ENCODE measurements at regions not wholly inside any gene's neighbourhood (a gene's known extent, or its start where the extent isn't known, plus 50 kb on each side); places are given as distances from the start of the nearest gene placed in this dataset.

DNA sequence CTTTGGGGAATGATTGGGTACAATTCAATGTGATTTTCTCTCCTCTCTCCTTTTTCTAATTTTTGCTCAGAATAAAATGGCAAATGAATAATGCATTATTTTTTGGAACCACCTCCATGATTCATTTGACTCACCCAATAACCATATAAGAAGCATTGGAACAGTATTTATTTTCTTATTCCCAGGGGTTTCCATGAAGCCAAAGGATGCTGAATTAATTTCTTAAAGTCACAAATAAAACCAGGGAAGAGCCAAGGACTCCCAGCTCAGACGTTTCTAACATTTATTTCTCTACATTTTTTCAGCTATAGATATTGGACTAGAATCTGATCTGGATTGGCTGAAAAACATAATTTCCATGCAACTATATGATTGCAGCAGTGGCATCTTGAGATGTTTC lies 735.2 kb upstream of the ANKRD30A start:
- in situ Hi-C loops (cut with HindIII; ENCODE audit: low sequenced_read_pairs), result no loop called here
- no peak overlapping the region for H3K4me3 ChIP-seq (ENCODE audit: low read depth, low read length)
- no peak for DNase-seq (ENCODE audit: low read depth)
- TF ChIP-seq, protein P1, sequence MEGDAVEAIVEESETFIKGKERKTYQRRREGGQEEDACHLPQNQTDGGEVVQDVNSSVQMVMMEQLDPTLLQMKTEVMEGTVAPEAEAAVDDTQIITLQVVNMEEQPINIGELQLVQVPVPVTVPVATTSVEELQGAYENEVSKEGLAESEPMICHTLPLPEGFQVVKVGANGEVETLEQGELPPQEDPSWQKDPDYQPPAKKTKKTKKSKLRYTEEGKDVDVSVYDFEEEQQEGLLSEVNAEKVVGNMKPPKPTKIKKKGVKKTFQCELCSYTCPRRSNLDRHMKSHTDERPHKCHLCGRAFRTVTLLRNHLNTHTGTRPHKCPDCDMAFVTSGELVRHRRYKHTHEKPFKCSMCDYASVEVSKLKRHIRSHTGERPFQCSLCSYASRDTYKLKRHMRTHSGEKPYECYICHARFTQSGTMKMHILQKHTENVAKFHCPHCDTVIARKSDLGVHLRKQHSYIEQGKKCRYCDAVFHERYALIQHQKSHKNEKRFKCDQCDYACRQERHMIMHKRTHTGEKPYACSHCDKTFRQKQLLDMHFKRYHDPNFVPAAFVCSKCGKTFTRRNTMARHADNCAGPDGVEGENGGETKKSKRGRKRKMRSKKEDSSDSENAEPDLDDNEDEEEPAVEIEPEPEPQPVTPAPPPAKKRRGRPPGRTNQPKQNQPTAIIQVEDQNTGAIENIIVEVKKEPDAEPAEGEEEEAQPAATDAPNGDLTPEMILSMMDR (IDR thresholded peaks at IDR 0.05; ENCODE audit: low read depth, low read length, missing control alignments), result no peak

DNA sequence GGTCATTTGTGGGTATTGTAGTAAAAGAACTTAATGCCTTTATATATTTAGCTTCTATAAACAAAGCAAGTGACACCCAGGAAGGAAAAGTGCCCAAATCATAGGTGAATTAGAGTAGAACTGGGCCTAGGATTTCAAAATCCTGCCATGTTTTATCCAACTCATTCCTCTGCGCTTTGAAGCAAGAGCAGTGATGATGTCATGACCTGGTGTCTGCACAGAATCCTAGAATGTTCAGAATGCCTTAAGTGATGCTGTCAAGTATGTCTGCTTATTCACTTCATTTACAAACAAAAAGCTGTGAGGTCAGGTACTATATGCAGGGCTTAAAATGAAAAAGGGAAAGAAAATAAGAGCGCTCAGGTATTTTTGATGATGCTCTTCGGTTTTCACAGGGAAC lies 737.2 kb upstream of the ANKRD30A start:
- no peak overlapping the region for H3K4me3 ChIP-seq (ENCODE audit: low read depth, low read length)
- in situ Hi-C loops (cut with HindIII; ENCODE audit: low sequenced_read_pairs), result no loop called here
- TF ChIP-seq, protein P1 (IDR thresholded peaks at IDR 0.05; ENCODE audit: low read depth, low read length, missing control alignments), result no peak
- no peak for DNase-seq (ENCODE audit: low read depth)

DNA sequence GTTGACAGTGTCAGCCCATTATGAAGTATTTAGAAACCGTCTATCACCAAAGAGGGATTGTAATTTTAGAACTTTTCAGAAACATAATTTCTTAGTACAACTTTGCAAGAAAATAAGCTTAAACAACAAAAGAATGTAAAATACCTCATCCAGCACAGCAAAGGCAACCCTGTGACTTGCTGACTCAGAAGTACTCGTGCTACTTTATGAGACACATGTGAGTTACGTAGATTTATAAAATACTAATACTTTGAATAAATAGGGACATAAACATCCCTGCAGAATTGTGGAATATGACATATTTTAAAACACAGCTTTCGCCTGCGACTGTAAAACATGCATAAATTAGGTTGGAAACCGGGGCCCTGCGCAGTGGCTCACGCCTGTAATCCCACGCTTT lies 739.7 kb upstream of the ANKRD30A start:
- DNase-seq (ENCODE audit: low read depth), result no peak
- in situ Hi-C loops (cut with HindIII; ENCODE audit: low sequenced_read_pairs), result no loop called here
- TF ChIP-seq, protein P1 (IDR thresholded peaks at IDR 0.05; ENCODE audit: low read depth, low read length, missing control alignments), result no peak
- H3K4me3 ChIP-seq (ENCODE audit: low read depth, low read length), result no peak overlapping the region

DNA sequence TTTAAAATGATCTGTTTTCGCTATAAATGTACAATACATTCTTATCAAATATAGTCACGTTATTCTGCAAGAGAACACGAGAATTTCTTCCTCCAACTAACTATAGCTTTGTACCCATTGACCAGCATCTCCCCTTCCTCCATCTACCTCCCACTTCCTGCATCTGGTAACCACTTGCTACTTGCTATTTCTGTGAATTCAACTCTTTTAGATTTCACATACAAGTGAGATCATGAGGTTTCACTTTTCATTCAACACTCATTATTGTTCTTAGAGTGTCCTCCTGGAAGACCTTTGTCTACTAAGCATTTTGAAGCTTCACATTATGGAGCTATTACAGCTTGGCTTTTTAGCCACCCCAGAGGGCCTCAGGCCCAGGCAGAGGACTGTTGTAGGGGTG lies 741.3 kb upstream of the FZD8 start:
- in situ Hi-C loops (cut with HindIII; ENCODE audit: low sequenced_read_pairs), result no loop called here
- TF ChIP-seq, protein P1 (IDR thresholded peaks at IDR 0.05; ENCODE audit: low read depth, low read length, missing control alignments), result no peak
- no peak overlapping the region for H3K4me3 ChIP-seq (ENCODE audit: low read depth, low read length)
- no peak for DNase-seq (ENCODE audit: low read depth)

DNA sequence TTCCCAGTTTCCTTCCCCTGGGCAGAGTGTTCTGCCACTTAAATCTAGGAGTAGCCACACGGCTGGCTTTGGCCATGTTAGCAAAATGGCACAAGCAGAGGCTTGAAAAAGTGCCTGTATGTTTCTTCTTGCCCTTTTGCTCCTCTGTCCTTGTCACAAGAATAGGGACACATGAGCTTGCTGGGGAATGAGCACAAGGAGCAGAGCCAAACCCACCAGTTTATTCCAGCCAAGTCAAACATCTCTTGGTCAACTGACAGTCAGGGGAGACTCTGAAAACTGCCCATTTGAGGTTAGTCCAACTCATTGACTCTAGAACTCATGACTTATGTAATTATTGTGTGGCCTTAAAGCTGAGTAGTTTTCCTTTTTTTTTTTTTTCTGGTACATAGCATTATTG lies 739.7 kb upstream of the FZD8 start:
- in situ Hi-C loops (cut with HindIII; ENCODE audit: low sequenced_read_pairs), result no loop called here
- no peak for DNase-seq (ENCODE audit: low read depth)
- TF ChIP-seq, protein P1 (IDR thresholded peaks at IDR 0.05; ENCODE audit: low read depth, low read length, missing control alignments), result no peak
- no peak overlapping the region for H3K4me3 ChIP-seq (ENCODE audit: low read depth, low read length)

DNA sequence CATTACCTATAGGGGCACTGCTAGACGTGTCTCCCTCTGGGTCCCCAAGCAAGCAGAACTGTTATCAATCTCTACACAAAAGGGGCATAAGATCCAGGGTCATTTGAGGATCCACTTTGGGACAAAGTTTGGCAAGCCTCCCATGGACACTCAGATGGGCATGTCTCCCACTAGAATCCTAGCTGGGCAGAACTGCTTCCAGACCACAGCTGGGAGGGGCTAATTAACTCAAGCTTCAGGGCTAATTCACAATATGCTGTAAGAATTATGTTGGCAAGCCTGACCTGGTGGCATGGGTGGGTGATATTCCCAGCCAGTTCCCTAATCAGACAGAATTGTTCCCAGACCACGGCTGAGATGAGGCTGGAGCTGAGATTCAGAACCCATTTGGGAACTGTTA lies 738.4 kb upstream of the FZD8 start:
- in situ Hi-C loops (cut with HindIII; ENCODE audit: low sequenced_read_pairs), result no loop called here
- DNase-seq (ENCODE audit: low read depth), result no peak
- no peak overlapping the region for H3K4me3 ChIP-seq (ENCODE audit: low read depth, low read length)
- TF ChIP-seq, protein P1 (IDR thresholded peaks at IDR 0.05; ENCODE audit: low read depth, low read length, missing control alignments), result no peak

DNA sequence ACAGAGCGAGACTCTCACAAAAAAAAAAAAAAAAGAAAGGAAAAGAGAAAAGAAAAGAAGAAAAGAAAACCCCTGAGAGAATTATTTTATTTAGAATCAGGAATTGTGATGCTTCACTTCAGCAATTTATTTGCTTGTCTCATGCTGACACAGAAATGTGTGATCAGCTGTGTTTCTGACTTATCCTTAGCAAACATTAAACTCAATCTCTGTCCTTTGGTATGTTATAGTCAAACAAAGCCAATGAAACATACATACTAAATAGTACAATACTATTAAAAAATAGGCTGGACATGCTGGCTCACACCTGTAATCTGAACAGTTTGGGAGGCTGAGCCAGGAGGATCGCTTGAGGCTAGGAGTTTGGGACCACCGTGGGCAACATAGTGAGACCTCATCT lies 733.0 kb upstream of the FZD8 start:
- in situ Hi-C loops (cut with HindIII; ENCODE audit: low sequenced_read_pairs), result no loop called here
- TF ChIP-seq, protein P1 (IDR thresholded peaks at IDR 0.05; ENCODE audit: low read depth, low read length, missing control alignments), result no peak
- H3K4me3 ChIP-seq (ENCODE audit: low read depth, low read length), result no peak overlapping the region
- no peak for DNase-seq (ENCODE audit: low read depth)

Measured in astrocyte of the cerebellum (primary cell).